SK-N-SH treated with all-trans-retinoic acid at 6 μM for 48 hours (cell line): ENCODE measurements at regions not wholly inside any gene's neighbourhood (a gene's known extent, or its start where the extent isn't known, plus 50 kb on each side); places are given as distances from the start of the nearest gene placed in this dataset.
"Not testable (repeated sequence)": the region's sequence is repeated elsewhere in the genome, so short reads cannot be mapped to it uniquely, and the experiment has no call there.

Source experiments
- ARNTL ChIP-seq: fragments of 450-650 bp; formaldehyde crosslinking; IDR thresholded peaks from 2 replicates; pipeline ENCODE4 v1.5.0; 2020; ENCODE audit warnings: low read depth, mild to moderate bottlenecking, moderate library complexity, borderline replicate concordance
- RARB ChIP-seq: fragments of 250-450 bp; sonication (Bioruptor Pico); IDR thresholded peaks from 2 replicates; pipeline ENCODE4 v1.8.0; 2021; ENCODE audit warnings: mild to moderate bottlenecking, moderate library complexity
- ZFP3 ChIP-seq: fragments of 250-450 bp; sonication (Bioruptor Pico); IDR thresholded peaks from 2 replicates; pipeline ENCODE4 v1.5.0; 2020; ENCODE audit warnings: mild to moderate bottlenecking, moderate library complexity
- TF ChIP-seq, protein P1 (sequence below): fragments of 250-450 bp; sonication (Bioruptor Pico); IDR thresholded peaks from 2 replicates; pipeline ENCODE4 v1.5.1; 2021; ENCODE audit warnings: mild to moderate bottlenecking, moderate library complexity
- TF ChIP-seq, protein P2 (sequence below): fragments of 250-450 bp; sonication (Bioruptor Pico); IDR thresholded peaks from 2 replicates; pipeline ENCODE4 v1.5.0; 2020; ENCODE audit warnings: mild to moderate bottlenecking, moderate library complexity

DNA sequence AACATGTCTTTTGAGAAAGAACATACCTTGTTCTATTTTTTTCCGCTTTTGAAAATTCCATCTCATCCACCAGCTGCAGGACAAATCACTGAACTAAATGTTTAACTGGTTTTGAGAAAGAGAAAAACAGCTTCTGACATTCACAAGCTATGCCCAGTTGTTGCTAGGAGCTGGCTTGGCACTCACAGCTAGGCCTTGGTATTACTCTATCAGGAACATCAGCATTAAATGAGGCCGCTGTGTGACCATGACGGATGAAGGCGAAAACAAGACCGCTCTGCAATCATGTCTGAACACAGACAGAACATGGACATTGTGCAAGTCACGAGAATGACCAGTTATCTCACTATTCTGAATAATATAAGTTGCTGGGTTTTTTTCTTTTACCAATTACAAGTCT lies 108.8 kb downstream of the SPANXA1 start:
- TF ChIP-seq RARB, ZFP3, ARNTL (CRISPR knock-in tag): not testable (repeated sequence)
- TF ChIP-seq, protein P1, sequence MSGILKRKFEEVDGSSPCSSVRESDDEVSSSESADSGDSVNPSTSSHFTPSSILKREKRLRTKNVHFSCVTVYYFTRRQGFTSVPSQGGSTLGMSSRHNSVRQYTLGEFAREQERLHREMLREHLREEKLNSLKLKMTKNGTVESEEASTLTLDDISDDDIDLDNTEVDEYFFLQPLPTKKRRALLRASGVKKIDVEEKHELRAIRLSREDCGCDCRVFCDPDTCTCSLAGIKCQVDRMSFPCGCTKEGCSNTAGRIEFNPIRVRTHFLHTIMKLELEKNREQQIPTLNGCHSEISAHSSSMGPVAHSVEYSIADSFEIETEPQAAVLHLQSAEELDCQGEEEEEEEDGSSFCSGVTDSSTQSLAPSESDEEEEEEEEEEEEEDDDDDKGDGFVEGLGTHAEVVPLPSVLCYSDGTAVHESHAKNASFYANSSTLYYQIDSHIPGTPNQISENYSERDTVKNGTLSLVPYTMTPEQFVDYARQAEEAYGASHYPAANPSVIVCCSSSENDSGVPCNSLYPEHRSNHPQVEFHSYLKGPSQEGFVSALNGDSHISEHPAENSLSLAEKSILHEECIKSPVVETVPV (CRISPR knock-in tag): not testable (repeated sequence)
- TF ChIP-seq, protein P2, sequence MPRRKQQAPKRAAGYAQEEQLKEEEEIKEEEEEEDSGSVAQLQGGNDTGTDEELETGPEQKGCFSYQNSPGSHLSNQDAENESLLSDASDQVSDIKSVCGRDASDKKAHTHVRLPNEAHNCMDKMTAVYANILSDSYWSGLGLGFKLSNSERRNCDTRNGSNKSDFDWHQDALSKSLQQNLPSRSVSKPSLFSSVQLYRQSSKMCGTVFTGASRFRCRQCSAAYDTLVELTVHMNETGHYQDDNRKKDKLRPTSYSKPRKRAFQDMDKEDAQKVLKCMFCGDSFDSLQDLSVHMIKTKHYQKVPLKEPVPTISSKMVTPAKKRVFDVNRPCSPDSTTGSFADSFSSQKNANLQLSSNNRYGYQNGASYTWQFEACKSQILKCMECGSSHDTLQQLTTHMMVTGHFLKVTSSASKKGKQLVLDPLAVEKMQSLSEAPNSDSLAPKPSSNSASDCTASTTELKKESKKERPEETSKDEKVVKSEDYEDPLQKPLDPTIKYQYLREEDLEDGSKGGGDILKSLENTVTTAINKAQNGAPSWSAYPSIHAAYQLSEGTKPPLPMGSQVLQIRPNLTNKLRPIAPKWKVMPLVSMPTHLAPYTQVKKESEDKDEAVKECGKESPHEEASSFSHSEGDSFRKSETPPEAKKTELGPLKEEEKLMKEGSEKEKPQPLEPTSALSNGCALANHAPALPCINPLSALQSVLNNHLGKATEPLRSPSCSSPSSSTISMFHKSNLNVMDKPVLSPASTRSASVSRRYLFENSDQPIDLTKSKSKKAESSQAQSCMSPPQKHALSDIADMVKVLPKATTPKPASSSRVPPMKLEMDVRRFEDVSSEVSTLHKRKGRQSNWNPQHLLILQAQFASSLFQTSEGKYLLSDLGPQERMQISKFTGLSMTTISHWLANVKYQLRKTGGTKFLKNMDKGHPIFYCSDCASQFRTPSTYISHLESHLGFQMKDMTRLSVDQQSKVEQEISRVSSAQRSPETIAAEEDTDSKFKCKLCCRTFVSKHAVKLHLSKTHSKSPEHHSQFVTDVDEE (CRISPR knock-in tag): not testable (repeated sequence)
